ENCODE measurements at regions not wholly inside any gene's neighbourhood (a gene's known extent, or its start where the extent isn't known, plus 50 kb on each side); places are given as distances from the start of the nearest gene placed in this dataset.

- Histone ChIP-seq H3K4me2 (no peak overlapping the region), H3K79me2 (ENCODE audit: low read depth) (no peaks in the 10 kb centered on the region), H3K9me3 (ENCODE audit: insufficient read depth, low read depth) (no peaks in the 10 kb centered on the region; the same call in 1 of the 2 replicates), H3K4me3 (no peak overlapping the region), H3K36me3 (ENCODE audit: low read depth) (no peaks in the 10 kb centered on the region), H3K9me2 (ENCODE audit: insufficient read depth) (no peaks in the 10 kb centered on the region), H3F3A (ENCODE audit: insufficient read depth, low read depth) (no peaks in the 10 kb centered on the region), H3K27ac (no peak overlapping the region), H4K20me1 (ENCODE audit: insufficient read depth) (no peaks in the 10 kb centered on the region), H3K4me1 (replicated peaks; ENCODE audit: insufficient read depth) (no peaks in the 10 kb centered on the region), H2AFZ (no peak overlapping the region), H3K27me3 (ENCODE audit: insufficient read depth, low read depth) (no peaks in the 10 kb centered on the region)
- BruUV-seq (replicated peaks), result no TSS peak
- ChIA-PET CTCF (no interaction called here), POLR2A (ENCODE audit: unreplicated experiment) (no interaction called here)
- intact Hi-C loops (cut with micrococcal nuclease; ENCODE audit: unreplicated experiment), result loop anchor here (10.0 kb wide), 1 partner anchor 100 kb away; no protein-coding TSS in a partner anchor
- no peak for TF ChIP-seq CTCF (conservative IDR thresholded peaks at IDR 0.05)
- TF ChIP-seq EZH2 (IDR thresholded peaks at IDR 0.05; ENCODE audit: low read depth), result no peak
- no peak for DNase-seq
Observed at GRCh38 chr20:55194947-55195346, 719.6 kb downstream of the DOK5 start.

- intact Hi-C loops (cut with micrococcal nuclease; ENCODE audit: unreplicated experiment), result no loop called here
- Histone ChIP-seq H3F3A (ENCODE audit: insufficient read depth, low read depth) (no peaks in the 10 kb centered on the region), H4K20me1 (ENCODE audit: insufficient read depth) (no peaks in the 10 kb centered on the region; the same call in 1 of the 2 replicates), H3K9me3 (ENCODE audit: insufficient read depth, low read depth) (no peaks in the 10 kb centered on the region), H3K79me2 (ENCODE audit: low read depth) (no peaks in the 10 kb centered on the region), H3K4me3 (no peak overlapping the region), H2AFZ (no peak overlapping the region), H3K9me2 (ENCODE audit: insufficient read depth) (no peaks in the 10 kb centered on the region; the same call in 1 of the 2 replicates), H3K27me3 (ENCODE audit: insufficient read depth, low read depth) (no peaks in the 10 kb centered on the region), H3K4me1 (replicated peaks; ENCODE audit: insufficient read depth) (no peaks in the 10 kb centered on the region), H3K36me3 (ENCODE audit: low read depth) (no peaks in the 10 kb centered on the region), H3K27ac (no peak overlapping the region), H3K4me2 (no peak overlapping the region)
- TF ChIP-seq EZH2 (IDR thresholded peaks at IDR 0.05; ENCODE audit: low read depth), result no peak
- no peak for TF ChIP-seq CTCF (conservative IDR thresholded peaks at IDR 0.05)
- POLR2A ChIA-PET (ENCODE audit: unreplicated experiment), result no interaction called here
- no peak for DNase-seq
- no TSS peak for BruUV-seq (replicated peaks)
- CTCF ChIA-PET, result no interaction called here
Observed at GRCh38 chr20:55186228-55186627, 710.8 kb downstream of the DOK5 start.

GRCh38 chr20:55175081-55175480, 699.7 kb downstream of the DOK5 start:
- Histone ChIP-seq H4K20me1 (ENCODE audit: insufficient read depth) (no peaks in the 10 kb centered on the region), H3K27ac (no peak overlapping the region), H3K36me3 (ENCODE audit: low read depth) (no peaks in the 10 kb centered on the region), H3K9me2 (ENCODE audit: insufficient read depth) (no peaks in the 10 kb centered on the region), H3K4me2 (no peak overlapping the region), H3F3A (ENCODE audit: insufficient read depth, low read depth) (no peaks in the 10 kb centered on the region), H2AFZ (no peak overlapping the region), H3K27me3 (ENCODE audit: insufficient read depth, low read depth) (no peaks in the 10 kb centered on the region), H3K79me2 (ENCODE audit: low read depth) (no peaks in the 10 kb centered on the region), H3K4me3 (no peak overlapping the region), H3K4me1 (replicated peaks; ENCODE audit: insufficient read depth) (no peaks in the 10 kb centered on the region), H3K9me3 (ENCODE audit: insufficient read depth, low read depth) (no peaks in the 10 kb centered on the region)
- intact Hi-C loops (cut with micrococcal nuclease; ENCODE audit: unreplicated experiment), result no loop called here
- POLR2A ChIA-PET (ENCODE audit: unreplicated experiment), result no interaction called here
- TF ChIP-seq CTCF (conservative IDR thresholded peaks at IDR 0.05) (no peak), EZH2 (IDR thresholded peaks at IDR 0.05; ENCODE audit: low read depth) (no peak)
- no peak for DNase-seq
- BruUV-seq (replicated peaks), result no TSS peak
- CTCF ChIA-PET, result no interaction called here

Measured in PC-9 (cell line).